ENCODE measurements at regions not wholly inside any gene's neighbourhood (a gene's known extent, or its start where the extent isn't known, plus 50 kb on each side); places are given as distances from the start of the nearest gene placed in this dataset.

DNA sequence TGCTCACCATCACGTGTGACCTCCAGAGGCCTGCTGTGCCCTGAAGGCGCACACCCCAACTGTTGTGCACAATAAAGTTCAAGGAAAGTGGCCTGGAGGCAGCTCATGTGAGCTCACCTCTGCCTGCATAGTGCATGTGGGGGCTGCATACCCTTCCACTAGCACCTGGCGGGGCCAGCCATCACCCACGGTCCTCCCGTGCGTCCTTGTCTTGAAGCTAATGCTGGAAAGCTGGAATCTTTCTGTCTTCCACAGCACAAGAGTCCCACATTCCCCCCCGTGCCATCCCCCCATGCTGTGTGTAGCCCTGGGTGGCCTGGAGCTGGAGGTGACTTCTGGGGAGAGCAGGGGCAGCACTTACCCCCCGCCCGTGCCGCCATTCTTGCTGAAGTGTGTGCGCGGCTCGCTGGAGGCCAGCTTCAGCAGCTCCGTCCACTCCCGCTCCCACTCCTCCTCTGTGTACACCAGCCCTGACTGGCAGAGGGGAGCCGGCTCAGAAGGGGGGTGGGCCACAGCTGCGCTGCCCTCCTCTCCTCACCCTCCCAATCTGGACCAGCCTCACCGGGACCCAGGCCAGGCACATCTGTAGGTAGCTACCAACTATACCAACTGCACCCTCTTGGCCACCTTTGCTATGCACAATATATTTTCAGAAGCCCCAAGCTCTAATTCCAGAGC lies 199.5 kb downstream of the KLF13 start:
- 86 to 94% (median 89%) methylated on average over 16 to 18 of the region's 18 CpGs for WGBS, 3 donors
- no peak for FAIRE-seq
- H3K27ac ChIP-seq (ENCODE audit: low read depth in 1 of 3, low read length in 2 of 3), result no peak overlapping the region
- no peaks in the 10 kb centered on the region for H3K4me1 ChIP-seq (ENCODE audit: control insufficient read depth in 3 of 3, insufficient read depth in 2 of 3, low read depth in 1 of 3, low read length in 2 of 3)
- no peaks in the 10 kb centered on the region for H3K9me3 ChIP-seq (ENCODE audit: control insufficient read depth in 2 of 2, insufficient read depth in 1 of 2, low read depth in 1 of 2, low read length in 1 of 2)
- no peak for DNase-seq
- H3K27me3 ChIP-seq (ENCODE audit: control insufficient read depth in 3 of 3, insufficient read depth in 3 of 3, low read length in 3 of 3), result no peaks in the 10 kb centered on the region
- no peaks in the 10 kb centered on the region for H3K36me3 ChIP-seq (ENCODE audit: control insufficient read depth in 3 of 3, insufficient read depth in 2 of 3, low read depth in 1 of 3, low read length in 3 of 3)
- H3K4me3 ChIP-seq (ENCODE audit: low read depth in 1 of 3, low read length in 3 of 3), result no peak overlapping the region

DNA sequence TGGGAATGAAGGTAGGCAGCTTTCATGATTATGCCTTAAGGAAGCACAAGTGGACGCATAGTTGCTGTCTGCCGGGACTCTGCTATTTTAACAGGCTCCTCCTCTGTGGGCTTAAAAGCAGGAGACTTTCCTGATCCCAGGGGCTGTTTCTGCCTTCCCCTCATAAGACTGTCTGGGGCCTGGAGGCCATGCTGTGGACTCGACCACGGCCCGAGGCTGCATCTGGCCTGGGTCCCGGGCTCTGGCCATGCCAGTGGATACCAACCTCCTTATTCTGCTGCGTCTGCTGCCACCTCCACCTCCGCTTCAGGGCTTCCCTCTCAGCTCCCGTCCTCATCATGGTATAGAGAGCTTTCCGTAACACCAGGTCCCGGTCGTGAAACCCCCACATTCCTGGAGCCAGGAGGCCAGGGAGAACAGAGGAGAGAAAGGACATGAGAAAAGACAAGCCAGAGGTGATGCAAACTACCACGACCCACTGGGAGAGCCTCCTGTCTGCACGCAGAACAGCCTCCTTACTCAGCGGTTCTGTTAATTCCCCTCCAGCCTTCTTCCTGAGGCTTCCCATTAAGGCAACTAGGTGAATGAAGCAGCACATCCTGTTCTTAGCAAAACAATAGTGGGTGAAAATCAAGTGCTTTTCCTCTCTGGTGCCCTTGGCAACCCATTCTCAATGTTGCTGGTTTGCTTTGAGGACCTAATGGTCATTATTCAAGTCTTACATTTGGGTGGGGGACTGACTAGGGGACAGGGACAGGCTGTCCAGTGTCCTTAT lies 200.5 kb downstream of the KLF13 start:
- FAIRE-seq, result no peak
- Histone ChIP-seq H3K36me3 (ENCODE audit: control insufficient read depth in 3 of 3, insufficient read depth in 2 of 3, low read depth in 1 of 3, low read length in 3 of 3) (no peaks in the 10 kb centered on the region), H3K4me1 (ENCODE audit: control insufficient read depth in 3 of 3, insufficient read depth in 2 of 3, low read depth in 1 of 3, low read length in 2 of 3) (no peaks in the 10 kb centered on the region), H3K4me3 (ENCODE audit: low read depth in 1 of 3, low read length in 3 of 3) (no peak overlapping the region), H3K27ac (ENCODE audit: low read depth in 1 of 3, low read length in 2 of 3) (no peak overlapping the region), H3K27me3 (ENCODE audit: control insufficient read depth in 3 of 3, insufficient read depth in 3 of 3, low read length in 3 of 3) (no peaks in the 10 kb centered on the region), H3K9me3 (ENCODE audit: control insufficient read depth in 2 of 2, insufficient read depth in 1 of 2, low read depth in 1 of 2, low read length in 1 of 2) (no peaks in the 10 kb centered on the region)
- DNase-seq, result no peak
- WGBS, 3 donors, result 79 to 88% (median 85%) methylated on average over 15 of the region's 15 CpGs

DNA sequence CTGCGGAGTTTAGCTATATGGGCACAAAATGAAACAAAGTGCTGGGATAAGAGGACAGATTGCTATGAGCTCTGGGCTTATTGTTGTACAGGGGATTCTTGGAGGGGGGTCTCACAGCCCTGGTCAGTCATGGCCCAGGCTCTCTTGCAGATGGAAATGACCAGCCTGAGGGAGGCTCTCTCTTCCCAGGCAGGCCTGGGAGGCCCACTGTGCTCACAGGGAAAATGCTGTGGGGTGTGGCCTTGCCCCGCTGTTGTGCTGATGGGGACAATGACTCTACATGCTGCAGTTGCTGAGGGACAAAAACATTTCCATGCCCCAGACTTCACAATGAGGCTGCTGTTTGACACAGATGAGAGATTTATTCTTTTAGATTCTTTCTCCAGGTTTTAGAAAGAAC lies 202.2 kb downstream of the KLF13 start:
- no peak overlapping the region for H3K27ac ChIP-seq (ENCODE audit: low read depth in 1 of 3, low read length in 2 of 3)
- H3K9me3 ChIP-seq (ENCODE audit: control insufficient read depth in 2 of 2, insufficient read depth in 1 of 2, low read depth in 1 of 2, low read length in 1 of 2), result no peaks in the 10 kb centered on the region
- WGBS, 3 donors, result 88 to 98% (median 97%) methylated on average over 2 of the region's 2 CpGs
- no peaks in the 10 kb centered on the region for H3K4me1 ChIP-seq (ENCODE audit: control insufficient read depth in 3 of 3, insufficient read depth in 2 of 3, low read depth in 1 of 3, low read length in 2 of 3)
- no peaks in the 10 kb centered on the region for H3K27me3 ChIP-seq (ENCODE audit: control insufficient read depth in 3 of 3, insufficient read depth in 3 of 3, low read length in 3 of 3)
- H3K4me3 ChIP-seq (ENCODE audit: low read depth in 1 of 3, low read length in 3 of 3), result no peak overlapping the region
- DNase-seq (no peak), FAIRE-seq (no peak)
- no peaks in the 10 kb centered on the region for H3K36me3 ChIP-seq (ENCODE audit: control insufficient read depth in 3 of 3, insufficient read depth in 2 of 3, low read depth in 1 of 3, low read length in 3 of 3)

DNA sequence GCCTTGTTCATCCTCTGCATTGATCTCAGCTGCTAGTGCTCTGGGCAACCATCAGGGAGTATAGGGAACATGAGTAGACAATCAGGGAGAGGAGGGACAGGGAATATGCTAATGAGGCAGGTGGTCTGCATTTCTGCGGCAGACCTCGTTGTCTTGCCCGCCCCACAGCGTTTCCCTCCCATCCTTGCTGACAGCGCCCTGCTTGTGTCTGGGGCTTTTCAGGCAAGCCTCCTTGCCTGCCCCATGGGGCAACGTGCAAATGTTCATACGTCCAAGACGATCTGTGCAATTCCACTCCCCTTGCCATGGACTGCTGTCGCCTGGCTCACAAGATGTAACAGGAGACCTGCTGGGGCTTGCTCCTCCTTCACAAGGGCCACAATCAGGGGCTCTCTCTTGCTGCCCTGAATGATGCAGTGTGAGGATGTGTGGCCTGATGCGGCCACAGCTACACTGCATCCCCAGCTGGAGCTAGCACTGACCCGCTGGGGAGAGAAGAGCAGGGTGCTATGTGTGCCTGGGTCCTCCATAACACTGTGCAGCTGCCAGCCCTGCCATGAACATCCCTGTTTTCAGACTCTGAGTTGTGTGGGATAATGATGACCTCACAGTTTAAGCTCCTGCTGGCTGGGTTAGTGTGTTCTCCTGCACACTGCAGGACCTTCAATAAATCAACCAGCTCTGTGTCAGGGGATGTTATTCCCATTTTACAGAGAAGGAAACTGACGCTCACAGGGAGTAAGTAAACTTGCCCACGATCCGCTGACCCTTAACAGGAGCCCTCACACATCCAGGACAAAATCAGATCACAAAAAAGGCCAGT lies 211.3 kb downstream of the KLF13 start:
- Histone ChIP-seq H3K27me3 (ENCODE audit: control insufficient read depth in 3 of 3, insufficient read depth in 3 of 3, low read length in 3 of 3) (peaks cover 0 to 2% (median 0%) of the 10 kb centered on the region in 3 donors), H3K36me3 (ENCODE audit: control insufficient read depth in 3 of 3, insufficient read depth in 2 of 3, low read depth in 1 of 3, low read length in 3 of 3) (no peaks in the 10 kb centered on the region), H3K9me3 (ENCODE audit: control insufficient read depth in 2 of 2, insufficient read depth in 1 of 2, low read depth in 1 of 2, low read length in 1 of 2) (no peaks in the 10 kb centered on the region), H3K4me3 (ENCODE audit: low read depth in 1 of 3, low read length in 3 of 3) (no peak overlapping the region), H3K4me1 (ENCODE audit: control insufficient read depth in 3 of 3, insufficient read depth in 2 of 3, low read depth in 1 of 3, low read length in 2 of 3) (no peaks in the 10 kb centered on the region), H3K27ac (ENCODE audit: low read depth in 1 of 3, low read length in 2 of 3) (no peak overlapping the region)
- no peak for DNase-seq
- WGBS, 3 donors, result 77 to 86% (median 85%) methylated on average over 14 of the region's 14 CpGs
- FAIRE-seq, result no peak

DNA sequence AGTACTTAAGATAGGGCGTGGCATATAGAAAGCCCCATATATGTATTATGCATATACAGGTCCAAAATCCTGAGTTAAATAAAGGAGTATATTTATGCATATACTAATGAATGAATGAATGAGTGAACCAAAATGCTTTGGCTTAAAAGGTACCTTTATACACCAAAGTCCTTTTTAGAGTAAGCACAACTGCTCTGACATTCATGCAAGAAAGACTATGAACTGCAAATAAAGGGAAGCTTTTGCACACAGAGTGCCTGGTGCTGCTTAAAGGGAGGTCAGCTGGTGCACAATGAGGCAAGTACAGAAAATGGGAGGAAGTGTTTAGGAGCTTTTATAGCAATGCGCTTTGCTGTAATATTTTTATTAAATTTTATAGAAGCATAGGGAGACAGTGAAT lies 214.0 kb downstream of the KLF13 start:
- Histone ChIP-seq H3K36me3 (ENCODE audit: control insufficient read depth in 3 of 3, insufficient read depth in 2 of 3, low read depth in 1 of 3, low read length in 3 of 3) (no peaks in the 10 kb centered on the region), H3K4me3 (ENCODE audit: low read depth in 1 of 3, low read length in 3 of 3) (no peak overlapping the region), H3K4me1 (ENCODE audit: control insufficient read depth in 3 of 3, insufficient read depth in 2 of 3, low read depth in 1 of 3, low read length in 2 of 3) (no peaks in the 10 kb centered on the region), H3K27ac (ENCODE audit: low read depth in 1 of 3, low read length in 2 of 3) (no peak overlapping the region), H3K9me3 (ENCODE audit: control insufficient read depth in 2 of 2, insufficient read depth in 1 of 2, low read depth in 1 of 2, low read length in 1 of 2) (no peaks in the 10 kb centered on the region), H3K27me3 (ENCODE audit: control insufficient read depth in 3 of 3, insufficient read depth in 3 of 3, low read length in 3 of 3) (peaks cover 0 to 2% (median 0%) of the 10 kb centered on the region in 3 donors)
- DNase-seq (no peak), FAIRE-seq (no peak)
- 90 to 95% (median 92%) methylated on average over 2 of the region's 2 CpGs for WGBS, 3 donors

DNA sequence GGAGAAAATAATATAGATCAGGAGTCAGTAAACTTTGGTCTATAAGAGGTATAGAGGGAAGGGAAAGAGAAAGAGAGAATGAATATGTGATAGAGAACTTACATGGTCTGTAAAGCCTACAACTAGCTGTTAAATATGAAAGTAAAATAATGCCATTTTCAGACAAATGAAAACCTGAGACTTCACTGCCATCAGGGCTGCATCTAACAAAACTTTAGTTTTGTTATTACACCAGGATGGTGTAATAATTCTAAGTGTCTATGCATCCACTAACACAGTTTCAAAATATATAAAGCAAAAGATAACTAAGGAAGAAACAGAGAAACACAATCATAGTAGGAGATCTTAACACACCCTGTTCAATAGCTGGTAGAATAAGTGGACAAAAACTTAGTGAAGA lies 217.7 kb downstream of the KLF13 start:
- Histone ChIP-seq H3K4me3 (ENCODE audit: low read depth in 1 of 3, low read length in 3 of 3) (no peak overlapping the region), H3K27ac (ENCODE audit: low read depth in 1 of 3, low read length in 2 of 3) (no peak overlapping the region), H3K27me3 (ENCODE audit: control insufficient read depth in 3 of 3, insufficient read depth in 3 of 3, low read length in 3 of 3) (peaks cover 0 to 2% (median 0%) of the 10 kb centered on the region in 3 donors), H3K36me3 (ENCODE audit: control insufficient read depth in 3 of 3, insufficient read depth in 2 of 3, low read depth in 1 of 3, low read length in 3 of 3) (no peaks in the 10 kb centered on the region), H3K4me1 (ENCODE audit: control insufficient read depth in 3 of 3, insufficient read depth in 2 of 3, low read depth in 1 of 3, low read length in 2 of 3) (no peaks in the 10 kb centered on the region), H3K9me3 (ENCODE audit: control insufficient read depth in 2 of 2, insufficient read depth in 1 of 2, low read depth in 1 of 2, low read length in 1 of 2) (no peaks in the 10 kb centered on the region)
- FAIRE-seq (no peak), DNase-seq (no peak)

DNA sequence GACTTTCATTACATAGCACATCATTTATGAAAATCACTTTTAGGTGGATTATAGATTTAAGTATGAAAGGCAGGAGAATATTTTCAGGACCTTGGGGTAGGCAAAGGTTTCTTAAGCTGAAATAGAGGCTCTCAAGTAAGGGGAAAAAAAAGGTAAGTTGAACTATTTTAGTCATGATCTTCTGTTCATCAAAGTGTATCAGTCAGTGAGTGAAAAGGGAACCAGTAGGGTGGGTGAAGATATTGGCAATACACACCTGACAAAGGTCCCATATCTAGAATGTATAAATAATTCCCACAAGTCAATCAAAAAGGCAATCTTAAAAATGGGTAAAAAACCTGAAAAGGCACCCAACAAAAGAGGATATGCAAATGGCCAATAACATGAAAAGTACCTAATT lies 218.6 kb downstream of the KLF13 start:
- Histone ChIP-seq H3K9me3 (ENCODE audit: control insufficient read depth in 2 of 2, insufficient read depth in 1 of 2, low read depth in 1 of 2, low read length in 1 of 2) (no peaks in the 10 kb centered on the region), H3K36me3 (ENCODE audit: control insufficient read depth in 3 of 3, insufficient read depth in 2 of 3, low read depth in 1 of 3, low read length in 3 of 3) (no peaks in the 10 kb centered on the region), H3K4me1 (ENCODE audit: control insufficient read depth in 3 of 3, insufficient read depth in 2 of 3, low read depth in 1 of 3, low read length in 2 of 3) (no peaks in the 10 kb centered on the region), H3K27ac (ENCODE audit: low read depth in 1 of 3, low read length in 2 of 3) (no peak overlapping the region), H3K27me3 (ENCODE audit: control insufficient read depth in 3 of 3, insufficient read depth in 3 of 3, low read length in 3 of 3) (no peaks in the 10 kb centered on the region), H3K4me3 (ENCODE audit: low read depth in 1 of 3, low read length in 3 of 3) (no peak overlapping the region)
- DNase-seq (no peak), FAIRE-seq (no peak)

DNA sequence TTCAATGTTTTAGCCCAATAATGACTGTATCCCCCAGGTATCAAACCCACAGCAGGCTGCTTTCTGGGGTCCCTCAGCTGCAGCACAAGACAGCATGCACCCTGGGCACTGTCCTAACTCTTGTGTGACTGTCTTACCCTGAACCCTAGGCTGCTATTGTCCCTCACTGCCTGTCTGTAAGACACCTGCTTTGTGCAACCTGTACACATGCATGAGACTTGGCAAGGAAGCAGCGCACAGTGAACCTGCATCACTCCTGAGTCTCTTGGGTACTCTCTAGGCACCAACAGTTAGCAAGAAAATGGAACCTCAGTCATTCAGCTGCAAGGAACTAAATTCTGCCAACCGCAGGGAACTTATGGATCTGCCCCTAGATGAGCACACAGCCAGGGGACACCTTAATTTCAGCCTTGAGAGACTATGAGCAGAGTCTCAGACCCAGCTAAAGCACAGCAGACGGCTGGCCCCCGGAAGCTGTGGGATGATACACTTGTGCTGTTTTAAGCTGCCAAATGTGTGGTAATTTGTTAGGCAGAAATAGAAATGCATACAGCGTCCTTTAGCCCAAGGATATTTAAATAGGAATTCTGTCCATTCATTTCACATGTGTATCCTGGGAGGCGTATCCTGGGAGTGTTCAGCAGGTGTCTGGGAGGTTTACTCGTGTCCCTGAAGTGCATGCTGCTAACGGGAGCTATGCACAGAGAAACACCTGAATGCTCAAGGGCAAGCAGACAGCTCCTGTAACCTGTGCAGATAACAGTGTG lies 223.8 kb downstream of the KLF13 start:
- Histone ChIP-seq H3K36me3 (ENCODE audit: control insufficient read depth in 3 of 3, insufficient read depth in 2 of 3, low read depth in 1 of 3, low read length in 3 of 3) (no peaks in the 10 kb centered on the region), H3K4me1 (ENCODE audit: control insufficient read depth in 3 of 3, insufficient read depth in 2 of 3, low read depth in 1 of 3, low read length in 2 of 3) (no peaks in the 10 kb centered on the region), H3K27me3 (ENCODE audit: control insufficient read depth in 3 of 3, insufficient read depth in 3 of 3, low read length in 3 of 3) (no peaks in the 10 kb centered on the region), H3K9me3 (ENCODE audit: control insufficient read depth in 2 of 2, insufficient read depth in 1 of 2, low read depth in 1 of 2, low read length in 1 of 2) (no peaks in the 10 kb centered on the region), H3K27ac (ENCODE audit: low read depth in 1 of 3, low read length in 2 of 3) (no peak overlapping the region), H3K4me3 (ENCODE audit: low read depth in 1 of 3, low read length in 3 of 3) (no peak overlapping the region)
- 69 to 80% (median 72%) methylated on average over 8 of the region's 8 CpGs for WGBS, 3 donors
- DNase-seq (no peak), FAIRE-seq (no peak)

Measured in small intestine (tissue), 7 donors.